HG02973 (cell line): ENCODE measurements at regions not wholly inside any gene's neighbourhood (a gene's known extent, or its start where the extent isn't known, plus 50 kb on each side); places are given as distances from the start of the nearest gene placed in this dataset.

Experiments used
- ATAC-seq: cut with Tn5 transposase; IDR thresholded peaks from one replicate; pipeline ENCODE4 v1.9.1; 2021; ENCODE audit warnings: moderate library complexity; ENCODE audit not compliant: unreplicated experiment

- ATAC-seq, result no peak
These were observed 283.9 kb upstream of the ACVR2A start for GRCh38 chr2:147560810-147561535.

- ATAC-seq, result no peak
These were observed 285.6 kb upstream of the ACVR2A start for GRCh38 chr2:147559070-147559725.

DNA sequence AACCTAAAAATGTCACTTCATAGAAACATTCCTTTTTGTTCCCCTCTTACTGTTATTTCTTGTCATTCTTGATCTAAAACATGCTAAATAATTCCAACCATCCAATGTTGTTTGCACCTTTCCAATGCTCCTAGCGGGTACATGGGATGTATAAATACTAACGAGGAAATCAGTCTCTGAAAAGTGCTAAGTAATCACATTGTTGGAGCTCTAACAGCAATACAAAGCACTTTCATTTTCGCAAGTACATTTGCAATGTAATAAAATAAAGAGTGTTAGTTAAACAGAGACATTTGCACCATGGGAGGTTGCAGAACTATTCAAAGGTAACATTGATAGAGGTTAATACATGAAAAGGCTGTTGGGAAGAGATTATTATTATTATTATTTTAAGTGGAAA, 286.2 kb upstream of the ACVR2A start:
- no peak for ATAC-seq

DNA sequence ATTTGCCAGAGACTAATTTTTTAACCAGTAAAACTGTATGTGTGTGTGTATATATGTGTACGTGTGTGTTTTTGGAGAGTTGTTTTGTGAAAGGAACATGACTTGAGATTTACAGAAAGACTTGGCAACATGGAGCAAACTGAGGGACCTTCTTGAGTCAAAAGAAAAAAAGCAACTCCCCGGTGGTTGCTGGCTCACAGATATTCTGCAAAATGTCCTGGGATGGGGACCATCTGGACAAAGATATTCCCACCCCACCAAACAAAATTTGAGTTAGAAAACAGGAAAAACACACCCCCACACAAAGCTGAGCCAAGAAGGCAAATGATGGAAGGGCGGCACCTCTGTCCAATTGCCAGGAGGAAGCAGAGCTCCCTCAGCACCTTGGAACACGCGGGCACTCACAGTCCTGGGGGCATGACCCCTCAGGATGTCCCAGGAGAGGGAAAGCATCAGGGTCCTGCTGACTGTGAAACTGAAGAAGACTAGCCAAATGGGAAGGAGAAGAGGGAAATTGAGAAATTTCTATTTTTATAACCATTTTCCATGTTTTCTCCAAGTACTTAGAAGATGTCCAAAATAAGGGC, 290.2 kb upstream of the ACVR2A start:
- ATAC-seq, result no peak

DNA sequence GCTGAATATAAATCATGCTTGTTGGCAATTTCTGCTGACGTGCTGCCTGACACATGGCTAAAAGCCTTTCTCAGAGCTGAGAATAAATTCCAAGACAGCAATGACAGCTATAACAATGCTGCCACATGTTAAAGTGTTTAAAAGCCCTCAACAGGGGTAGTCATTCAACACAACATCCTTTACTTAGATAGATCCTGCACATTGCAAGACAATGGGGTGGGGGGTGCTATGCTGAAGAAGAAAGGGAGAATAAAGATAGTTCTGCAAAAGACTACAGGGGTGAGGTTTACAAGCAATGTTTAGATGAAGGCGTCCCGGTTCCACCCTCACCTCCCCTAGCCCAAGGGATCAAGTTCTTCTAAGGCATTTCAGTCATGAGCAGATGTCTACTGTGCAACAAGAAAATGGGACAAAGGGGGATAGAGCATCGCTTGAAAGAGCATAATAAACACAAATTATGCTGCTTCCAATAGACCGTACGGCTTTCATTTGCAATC, 291.0 kb upstream of the ACVR2A start:
- no peak for ATAC-seq

DNA sequence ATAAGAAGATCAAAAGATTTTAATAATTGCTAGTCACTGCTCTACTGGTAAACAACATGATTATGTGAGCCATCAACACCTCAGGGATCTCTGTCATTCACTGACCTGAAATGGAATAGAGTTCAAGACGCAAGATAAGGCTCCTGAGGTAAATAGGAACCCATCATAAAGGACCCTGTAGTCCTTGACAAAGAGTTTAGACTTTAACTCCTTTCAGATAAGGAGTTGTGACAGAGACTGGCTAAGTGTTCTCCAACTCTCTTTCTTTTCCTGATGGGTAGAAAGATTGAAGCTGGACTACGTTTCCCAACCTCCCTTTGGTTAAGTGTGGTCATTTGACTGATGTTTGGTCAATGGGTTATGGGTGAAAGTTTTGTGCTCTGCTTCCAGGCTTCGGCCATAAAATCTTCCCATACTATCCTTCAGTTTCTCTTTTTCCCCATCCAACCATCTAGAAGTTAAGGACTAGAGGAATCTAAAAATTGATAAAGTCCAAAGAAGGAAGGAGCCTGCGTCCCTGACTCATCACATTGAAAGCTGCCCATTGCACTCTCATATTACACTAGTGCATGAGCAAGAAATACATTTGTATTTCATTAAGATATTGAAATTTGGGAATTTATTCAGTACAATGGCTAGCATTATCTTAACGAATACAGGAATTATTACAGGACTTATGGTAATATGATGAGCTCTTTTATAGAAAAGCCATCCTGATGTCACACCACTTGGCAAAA, 293.7 kb upstream of the ACVR2A start:
- ATAC-seq, result no peak

GRCh38 chr2:147549054-147549453, 295.8 kb upstream of the ACVR2A start:
- no peak for ATAC-seq

DNA sequence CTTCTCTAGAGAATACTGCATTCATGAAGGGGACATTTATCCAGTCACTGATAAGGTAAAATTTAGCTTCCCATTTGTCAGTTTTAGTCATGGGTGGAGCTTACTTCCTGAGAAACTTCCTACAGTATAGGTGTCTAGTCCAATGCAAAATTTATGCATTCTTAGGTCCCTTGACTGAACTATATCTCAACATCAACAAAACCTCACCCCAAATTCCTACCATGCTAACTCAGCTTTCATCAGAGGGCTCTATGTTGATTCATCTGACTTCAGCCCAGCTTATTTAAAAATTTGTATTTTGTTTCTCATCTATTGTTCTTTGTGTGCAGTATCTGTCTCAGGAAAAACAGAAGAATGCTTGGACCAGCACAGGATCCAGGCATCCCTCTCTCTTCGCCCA, 296.4 kb upstream of the ACVR2A start:
- no peak for ATAC-seq

DNA sequence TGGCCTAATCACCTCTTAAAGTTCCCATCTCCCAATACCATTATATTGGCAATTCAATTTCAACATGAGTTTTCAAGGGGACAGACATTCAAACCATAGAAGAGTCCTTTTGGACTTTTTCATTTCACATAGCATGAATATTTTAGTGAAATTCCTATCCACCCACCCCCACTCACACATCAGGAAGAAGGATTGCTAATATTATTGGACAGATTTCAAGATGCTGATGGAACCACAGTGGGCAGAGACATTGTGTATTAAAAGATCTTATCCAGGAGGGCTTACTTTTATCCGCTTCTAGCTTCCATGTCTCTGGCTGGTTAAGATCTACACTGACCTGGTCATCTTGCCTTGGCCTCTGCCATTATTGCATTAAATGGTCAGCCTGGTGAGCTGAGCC, 297.4 kb upstream of the ACVR2A start:
- no peak for ATAC-seq

- ATAC-seq, result no peak
These were observed 298.7 kb upstream of the ACVR2A start for GRCh38 chr2:147546109-147546508.

- no peak for ATAC-seq
These were observed 301.8 kb upstream of the ACVR2A start for GRCh38 chr2:147543056-147543455.

GRCh38 chr2:147542351-147542750, 302.5 kb upstream of the ACVR2A start:
- no peak for ATAC-seq

DNA sequence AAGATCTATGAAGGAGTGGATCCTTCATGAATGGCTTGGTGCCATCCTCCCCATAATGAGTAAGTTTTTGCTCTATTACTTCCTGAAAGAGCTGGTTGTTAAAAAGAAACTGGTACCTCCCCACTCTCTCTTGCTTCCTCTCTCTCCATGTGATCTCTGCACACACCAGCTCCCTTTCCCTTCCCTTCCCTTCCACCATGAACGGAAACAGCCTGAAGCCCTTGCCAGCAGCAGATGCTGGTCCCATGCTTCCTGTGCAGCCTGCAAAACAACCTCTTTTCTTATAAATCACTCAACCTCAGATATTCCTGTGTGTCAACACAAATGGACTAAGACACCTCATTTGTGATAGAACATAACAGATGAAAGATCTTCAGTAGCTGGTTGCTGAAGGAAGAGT, 303.5 kb upstream of the ACVR2A start:
- ATAC-seq, result no peak

- no peak for ATAC-seq
These were observed 306.0 kb upstream of the ACVR2A start for GRCh38 chr2:147538821-147539220.

DNA sequence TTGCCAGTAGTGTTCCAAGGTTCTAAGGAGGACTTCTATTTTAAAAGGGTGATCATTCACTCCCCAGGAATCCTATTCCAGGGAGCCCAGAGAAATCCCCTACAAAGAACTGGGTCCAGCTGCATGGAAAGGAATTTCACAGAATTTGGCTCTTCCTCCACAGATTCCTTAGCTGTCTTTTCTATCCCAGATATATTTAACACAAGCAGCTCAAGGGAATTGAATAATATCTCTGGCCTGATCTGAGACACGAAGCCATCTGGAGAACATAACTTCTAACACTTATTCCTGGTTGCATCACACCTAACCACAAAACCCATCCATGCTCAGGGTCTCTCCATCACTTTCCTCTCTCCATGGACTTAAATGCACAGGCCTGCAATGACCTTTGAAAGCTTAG, 306.7 kb upstream of the ACVR2A start:
- ATAC-seq, result no peak

DNA sequence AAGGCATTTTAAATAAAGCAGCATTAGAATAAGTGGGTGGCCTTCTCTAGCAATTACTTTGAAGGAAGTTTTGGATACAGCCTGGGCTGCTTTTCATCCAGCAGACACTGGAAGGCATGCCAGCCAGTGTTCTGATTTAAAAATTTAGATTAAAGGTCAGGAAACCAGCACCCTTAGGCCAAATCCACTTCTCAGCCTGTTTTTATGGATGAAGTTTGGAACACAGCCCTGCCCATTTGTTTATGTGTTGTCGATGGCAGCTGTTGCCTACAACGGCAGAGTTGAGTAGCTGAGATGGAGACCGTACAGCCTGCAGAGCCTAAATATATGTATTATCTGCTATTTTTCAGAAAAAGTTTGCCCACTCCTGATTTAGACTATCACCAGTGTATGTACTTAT, 313.6 kb upstream of the ACVR2A start:
- no peak for ATAC-seq

DNA sequence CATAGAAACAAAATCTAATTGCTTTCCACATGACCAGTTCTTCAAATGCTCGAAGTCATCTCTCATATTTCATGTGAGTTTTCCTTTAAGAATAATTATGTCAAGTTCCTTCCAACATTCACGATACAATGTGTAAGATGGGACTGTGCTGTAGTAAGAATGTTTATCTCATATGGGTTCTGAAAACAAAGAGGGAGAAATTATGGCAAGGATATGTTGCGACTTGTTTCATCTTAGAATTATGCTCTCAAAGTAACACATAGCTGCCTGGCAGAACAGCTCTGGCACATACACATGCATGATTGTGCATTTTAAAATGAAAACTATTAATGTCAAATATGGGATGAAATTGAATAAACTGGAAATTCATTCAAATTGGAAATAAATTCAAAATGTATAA, 314.8 kb upstream of the ACVR2A start:
- ATAC-seq, result no peak

DNA sequence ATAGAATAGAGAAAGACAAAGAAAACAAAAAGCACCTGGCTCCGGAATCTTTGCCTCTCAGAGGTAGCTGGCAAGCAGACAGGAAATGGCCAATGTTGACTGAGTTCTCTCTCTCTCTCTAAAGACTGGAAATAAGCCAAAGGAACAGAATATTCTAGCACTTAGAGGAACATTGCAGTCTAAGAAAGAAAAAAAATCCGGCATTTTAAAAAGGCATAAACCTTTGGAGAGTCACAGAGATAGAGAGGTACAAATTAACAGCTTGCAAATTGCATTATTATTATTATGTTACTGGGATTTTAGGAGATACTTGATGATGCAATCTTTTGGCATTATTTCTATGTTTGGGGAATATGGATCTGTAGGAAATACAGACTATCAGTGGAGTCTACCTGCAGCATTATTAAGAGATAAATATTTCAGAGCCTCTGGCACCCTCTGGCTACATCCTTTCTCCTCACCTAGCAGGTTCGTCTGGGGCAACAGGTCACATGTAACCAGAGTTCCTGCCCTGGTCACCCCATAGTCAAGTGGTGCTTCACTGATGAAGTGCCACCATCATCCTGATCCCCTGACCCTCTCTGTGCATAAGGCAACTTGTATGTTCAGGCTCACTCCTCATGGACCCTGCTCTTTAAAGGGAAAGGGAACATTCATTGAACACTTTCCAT, 318.9 kb upstream of the ACVR2A start:
- ATAC-seq, result no peak

- ATAC-seq, result no peak
These were observed 319.9 kb upstream of the ACVR2A start for GRCh38 chr2:147524912-147525311.

DNA sequence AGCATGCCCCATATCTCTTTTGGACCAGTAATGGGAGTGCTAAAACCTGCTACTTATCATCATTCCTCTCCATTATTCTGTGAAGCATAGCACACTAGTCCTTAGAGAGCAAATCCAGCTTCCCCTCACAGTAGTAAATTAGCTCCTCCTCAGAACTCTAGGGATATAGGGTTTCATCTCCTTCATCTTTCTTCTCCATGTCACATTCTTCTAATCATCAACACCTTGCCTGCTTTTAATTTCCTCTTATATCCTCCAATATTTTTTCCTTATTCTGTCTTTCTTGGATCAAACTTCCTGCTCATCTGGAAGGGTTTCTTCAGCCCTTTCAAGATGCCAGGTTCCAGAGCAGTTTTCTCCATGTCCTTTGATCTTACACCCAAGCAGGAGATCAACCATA, 321.4 kb upstream of the ACVR2A start:
- ATAC-seq, result no peak

DNA sequence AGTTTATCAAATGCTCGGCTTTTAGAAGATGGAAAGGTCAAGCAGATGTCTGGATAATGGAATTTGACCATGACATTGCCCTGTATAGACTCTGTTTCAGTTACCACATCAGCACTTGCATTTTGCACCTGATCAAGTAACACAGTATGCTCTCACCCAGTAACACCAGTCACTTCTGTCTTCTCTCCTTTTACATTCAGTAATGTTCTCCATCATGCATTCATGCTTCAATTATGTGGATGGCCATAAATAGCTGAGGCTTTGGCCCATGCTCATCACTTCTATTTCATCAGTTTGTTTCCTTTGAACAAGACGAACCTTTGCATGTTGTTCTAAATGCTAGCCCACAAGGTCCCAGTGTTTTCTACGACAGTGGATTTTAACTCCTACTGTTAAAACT, 322.9 kb upstream of the ACVR2A start:
- ATAC-seq, result no peak
